ENCODE measurements at regions not wholly inside any gene's neighbourhood (a gene's known extent, or its start where the extent isn't known, plus 50 kb on each side); places are given as distances from the start of the nearest gene placed in this dataset.

- Histone ChIP-seq H3K9me1 (ENCODE audit: control insufficient read depth, extremely low read depth, insufficient read depth, low read length) (no peaks in the 10 kb centered on the region), H3K9ac (ENCODE audit: control insufficient read depth, extremely low read depth, insufficient read depth, low read length) (no peak overlapping the region), H3K4me2 (ENCODE audit: control insufficient read depth, extremely low read depth, insufficient read depth, low read depth, low read length) (no peak overlapping the region), H3K4me1 (ENCODE audit: control insufficient read depth, extremely low read depth, insufficient read depth, low read length) (no peaks in the 10 kb centered on the region), H3K4me3 (ENCODE audit: control insufficient read depth in 2 of 3, extremely low read depth in 1 of 3, insufficient read depth in 2 of 3, low read depth in 1 of 3, low read length in 3 of 3) (no peak overlapping the region), H3K9me3 (ENCODE audit: control insufficient read depth, low read depth, low read length) (no peaks in the 10 kb centered on the region), H3K27ac (ENCODE audit: control insufficient read depth, insufficient read depth, low read length) (no peak overlapping the region), H2AFZ (ENCODE audit: control insufficient read depth, low read length) (no peak overlapping the region), H3K79me2 (ENCODE audit: control insufficient read depth, insufficient read depth, low read length) (no peaks in the 10 kb centered on the region), H3K27me3 (ENCODE audit: control insufficient read depth, extremely low read depth, insufficient read depth, low read length) (no peaks in the 10 kb centered on the region), H4K20me1 (ENCODE audit: control insufficient read depth, extremely low read depth, insufficient read depth, low read length) (no peaks in the 10 kb centered on the region), H3K36me3 (ENCODE audit: control insufficient read depth in 2 of 2, extremely low read depth in 1 of 2, insufficient read depth in 2 of 2, low read length in 2 of 2) (no peaks in the 10 kb centered on the region)
- no peak for TF ChIP-seq CTCF (optimal IDR thresholded peaks at IDR 0.05 in 1 of 3, IDR thresholded peaks at IDR 0.05 in 1 of 3, conservative IDR thresholded peaks at IDR 0.05 in 1 of 3; ENCODE audit: extremely low read depth in 1 of 3, insufficient read depth in 2 of 3, low read length in 3 of 3)
- no peak for TF ChIP-seq EZH2 (IDR thresholded peaks at IDR 0.05; ENCODE audit: low read length)
- dilution Hi-C loops (cut with MboI; ENCODE audit: extremely low pct_ligation_motif_present, low sequenced_read_pairs), result no loop called here
- FAIRE-seq, result no peak
- no peak for DNase-seq (ENCODE audit: low read depth, low spot score)
Measured at GRCh38 chr12:61974461-61974860, 285.7 kb upstream of the USP15 start.

- no peaks in the 10 kb centered on the region for H3K79me2 ChIP-seq (ENCODE audit: control insufficient read depth, insufficient read depth, low read length)
- H3K36me3 ChIP-seq (ENCODE audit: control insufficient read depth in 2 of 2, extremely low read depth in 1 of 2, insufficient read depth in 2 of 2, low read length in 2 of 2), result no peaks in the 10 kb centered on the region
- H3K9me3 ChIP-seq (ENCODE audit: control insufficient read depth, low read depth, low read length), result no peaks in the 10 kb centered on the region
- no peak overlapping the region for H3K9ac ChIP-seq (ENCODE audit: control insufficient read depth, extremely low read depth, insufficient read depth, low read length)
- no peaks in the 10 kb centered on the region for H3K4me1 ChIP-seq (ENCODE audit: control insufficient read depth, extremely low read depth, insufficient read depth, low read length)
- no peak for DNase-seq (ENCODE audit: low read depth, low spot score)
- H3K4me2 ChIP-seq (ENCODE audit: control insufficient read depth, extremely low read depth, insufficient read depth, low read depth, low read length), result no peak overlapping the region
- no peak overlapping the region for H3K4me3 ChIP-seq (ENCODE audit: control insufficient read depth in 2 of 3, extremely low read depth in 1 of 3, insufficient read depth in 2 of 3, low read depth in 1 of 3, low read length in 3 of 3)
- no peak for FAIRE-seq
- no peaks in the 10 kb centered on the region for H3K9me1 ChIP-seq (ENCODE audit: control insufficient read depth, extremely low read depth, insufficient read depth, low read length)
- H4K20me1 ChIP-seq (ENCODE audit: control insufficient read depth, extremely low read depth, insufficient read depth, low read length), result no peaks in the 10 kb centered on the region
- dilution Hi-C loops (cut with MboI; ENCODE audit: extremely low pct_ligation_motif_present, low sequenced_read_pairs), result no loop called here
- no peak overlapping the region for H2AFZ ChIP-seq (ENCODE audit: control insufficient read depth, low read length)
- no peak for TF ChIP-seq CTCF (optimal IDR thresholded peaks at IDR 0.05 in 1 of 3, IDR thresholded peaks at IDR 0.05 in 1 of 3, conservative IDR thresholded peaks at IDR 0.05 in 1 of 3; ENCODE audit: extremely low read depth in 1 of 3, insufficient read depth in 2 of 3, low read length in 3 of 3)
- TF ChIP-seq EZH2 (IDR thresholded peaks at IDR 0.05; ENCODE audit: low read length), result no peak
- H3K27me3 ChIP-seq (ENCODE audit: control insufficient read depth, extremely low read depth, insufficient read depth, low read length), result no peaks in the 10 kb centered on the region
- no peak overlapping the region for H3K27ac ChIP-seq (ENCODE audit: control insufficient read depth, insufficient read depth, low read length)
Measured at GRCh38 chr12:61985830-61986229, 274.4 kb upstream of the USP15 start.
